HG03159 (cell line): ENCODE measurements at regions not wholly inside any gene's neighbourhood (a gene's known extent, or its start where the extent isn't known, plus 50 kb on each side); places are given as distances from the start of the nearest gene placed in this dataset.
"Not testable (repeated sequence)": the region's sequence is repeated elsewhere in the genome, so short reads cannot be mapped to it uniquely, and the experiment has no call there.

Experiments used
- ATAC-seq: cut with Tn5 transposase; IDR thresholded peaks from one replicate; pipeline ENCODE4 v1.9.1; 2021; ENCODE audit warnings: mild to moderate bottlenecking, moderate library complexity; ENCODE audit not compliant: unreplicated experiment

- no peak for ATAC-seq
Measured at GRCh38 chr13:80740071-80740470, 399.1 kb upstream of the SPRY2 start.

GRCh38 chr13:80737513-80737912 is 396.6 kb upstream of the SPRY2 start:
- no peak for ATAC-seq

GRCh38 chr13:80727321-80727975 is 386.5 kb upstream of the SPRY2 start:
- no peak for ATAC-seq

GRCh38 chr13:80726868-80727267 is 385.9 kb upstream of the SPRY2 start:
- no peak for ATAC-seq

- ATAC-seq: no peak
Measured at GRCh38 chr13:80721689-80722088, 380.8 kb upstream of the SPRY2 start.

- ATAC-seq: no peak
Measured at GRCh38 chr13:80718970-80719369, 378.0 kb upstream of the SPRY2 start.

GRCh38 chr13:80717776-80718175 is 376.9 kb upstream of the SPRY2 start:
- ATAC-seq: no peak

- no peak for ATAC-seq
Measured at GRCh38 chr13:80716610-80717081, 375.7 kb upstream of the SPRY2 start.

- no peak for ATAC-seq
Measured at GRCh38 chr13:80712026-80712425, 371.1 kb upstream of the SPRY2 start.

- ATAC-seq: no peak
Measured at GRCh38 chr13:80708791-80709190, 367.9 kb upstream of the SPRY2 start.

GRCh38 chr13:80707000-80707983 is 366.4 kb upstream of the SPRY2 start:
- ATAC-seq: no peak

GRCh38 chr13:80706164-80706471 is 365.2 kb upstream of the SPRY2 start:
- no peak for ATAC-seq

- no peak for ATAC-seq
Measured at GRCh38 chr13:80705371-80706163, 364.6 kb upstream of the SPRY2 start.

- ATAC-seq: no peak
Measured at GRCh38 chr13:80704369-80704768, 363.4 kb upstream of the SPRY2 start.

GRCh38 chr13:80695841-80696240 is 354.9 kb upstream of the SPRY2 start:
- no peak for ATAC-seq

- ATAC-seq: not testable (repeated sequence)
Measured at GRCh38 chr13:80691814-80692213, 350.9 kb upstream of the SPRY2 start.

- no peak for ATAC-seq
Measured at GRCh38 chr13:80690208-80690607, 349.3 kb upstream of the SPRY2 start.

GRCh38 chr13:80688593-80688992 is 347.7 kb upstream of the SPRY2 start:
- no peak for ATAC-seq

- no peak for ATAC-seq
Measured at GRCh38 chr13:80685942-80686341, 345.0 kb upstream of the SPRY2 start.

GRCh38 chr13:80684217-80684991 is 343.5 kb upstream of the SPRY2 start:
- no peak for ATAC-seq
